ENCODE measurements at regions not wholly inside any gene's neighbourhood (a gene's known extent, or its start where the extent isn't known, plus 50 kb on each side); places are given as distances from the start of the nearest gene placed in this dataset.

- no peak; the same call in 1 of the 2 replicates for TF ChIP-seq POLR2AphosphoS5 (IDR thresholded peaks at IDR 0.05; ENCODE audit: low read depth)
- TF ChIP-seq, protein P1, sequence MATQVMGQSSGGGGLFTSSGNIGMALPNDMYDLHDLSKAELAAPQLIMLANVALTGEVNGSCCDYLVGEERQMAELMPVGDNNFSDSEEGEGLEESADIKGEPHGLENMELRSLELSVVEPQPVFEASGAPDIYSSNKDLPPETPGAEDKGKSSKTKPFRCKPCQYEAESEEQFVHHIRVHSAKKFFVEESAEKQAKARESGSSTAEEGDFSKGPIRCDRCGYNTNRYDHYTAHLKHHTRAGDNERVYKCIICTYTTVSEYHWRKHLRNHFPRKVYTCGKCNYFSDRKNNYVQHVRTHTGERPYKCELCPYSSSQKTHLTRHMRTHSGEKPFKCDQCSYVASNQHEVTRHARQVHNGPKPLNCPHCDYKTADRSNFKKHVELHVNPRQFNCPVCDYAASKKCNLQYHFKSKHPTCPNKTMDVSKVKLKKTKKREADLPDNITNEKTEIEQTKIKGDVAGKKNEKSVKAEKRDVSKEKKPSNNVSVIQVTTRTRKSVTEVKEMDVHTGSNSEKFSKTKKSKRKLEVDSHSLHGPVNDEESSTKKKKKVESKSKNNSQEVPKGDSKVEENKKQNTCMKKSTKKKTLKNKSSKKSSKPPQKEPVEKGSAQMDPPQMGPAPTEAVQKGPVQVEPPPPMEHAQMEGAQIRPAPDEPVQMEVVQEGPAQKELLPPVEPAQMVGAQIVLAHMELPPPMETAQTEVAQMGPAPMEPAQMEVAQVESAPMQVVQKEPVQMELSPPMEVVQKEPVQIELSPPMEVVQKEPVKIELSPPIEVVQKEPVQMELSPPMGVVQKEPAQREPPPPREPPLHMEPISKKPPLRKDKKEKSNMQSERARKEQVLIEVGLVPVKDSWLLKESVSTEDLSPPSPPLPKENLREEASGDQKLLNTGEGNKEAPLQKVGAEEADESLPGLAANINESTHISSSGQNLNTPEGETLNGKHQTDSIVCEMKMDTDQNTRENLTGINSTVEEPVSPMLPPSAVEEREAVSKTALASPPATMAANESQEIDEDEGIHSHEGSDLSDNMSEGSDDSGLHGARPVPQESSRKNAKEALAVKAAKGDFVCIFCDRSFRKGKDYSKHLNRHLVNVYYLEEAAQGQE (IDR thresholded peaks at IDR 0.05; ENCODE audit: insufficient replicate concordance, low read depth): peak; percentile 25
- TF ChIP-seq, protein P2, sequence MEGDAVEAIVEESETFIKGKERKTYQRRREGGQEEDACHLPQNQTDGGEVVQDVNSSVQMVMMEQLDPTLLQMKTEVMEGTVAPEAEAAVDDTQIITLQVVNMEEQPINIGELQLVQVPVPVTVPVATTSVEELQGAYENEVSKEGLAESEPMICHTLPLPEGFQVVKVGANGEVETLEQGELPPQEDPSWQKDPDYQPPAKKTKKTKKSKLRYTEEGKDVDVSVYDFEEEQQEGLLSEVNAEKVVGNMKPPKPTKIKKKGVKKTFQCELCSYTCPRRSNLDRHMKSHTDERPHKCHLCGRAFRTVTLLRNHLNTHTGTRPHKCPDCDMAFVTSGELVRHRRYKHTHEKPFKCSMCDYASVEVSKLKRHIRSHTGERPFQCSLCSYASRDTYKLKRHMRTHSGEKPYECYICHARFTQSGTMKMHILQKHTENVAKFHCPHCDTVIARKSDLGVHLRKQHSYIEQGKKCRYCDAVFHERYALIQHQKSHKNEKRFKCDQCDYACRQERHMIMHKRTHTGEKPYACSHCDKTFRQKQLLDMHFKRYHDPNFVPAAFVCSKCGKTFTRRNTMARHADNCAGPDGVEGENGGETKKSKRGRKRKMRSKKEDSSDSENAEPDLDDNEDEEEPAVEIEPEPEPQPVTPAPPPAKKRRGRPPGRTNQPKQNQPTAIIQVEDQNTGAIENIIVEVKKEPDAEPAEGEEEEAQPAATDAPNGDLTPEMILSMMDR (IDR thresholded peaks at IDR 0.05; ENCODE audit: insufficient read depth, low read length): no peak
- no peak for TF ChIP-seq SPI1 (IDR thresholded peaks at IDR 0.05; ENCODE audit: borderline replicate concordance, low read depth)
- no peak for TF ChIP-seq GABPA (IDR thresholded peaks at IDR 0.05; ENCODE audit: low read depth)
Observed at GRCh38 chrX:40154250-40154852, 56.6 kb upstream of the BCOR start.
